IPS-NIHi7 (cell line): ENCODE measurements at regions not wholly inside any gene's neighbourhood (a gene's known extent, or its start where the extent isn't known, plus 50 kb on each side); places are given as distances from the start of the nearest gene placed in this dataset.

ENCODE experiments used
- DNase-seq: peaks from one replicate; pipeline ENCODE4 v3.0.0; 2012; ENCODE audit warnings: mixed read lengths; ENCODE audit errors: extremely low spot score

- DNase-seq = peak; percentile 60
These were observed 121.3 kb downstream of the RPS29 start for GRCh38 chr14:49464885-49465284.

GRCh38 chr14:49463146-49463545, 123.0 kb downstream of the RPS29 start:
- no peak for DNase-seq

DNA sequence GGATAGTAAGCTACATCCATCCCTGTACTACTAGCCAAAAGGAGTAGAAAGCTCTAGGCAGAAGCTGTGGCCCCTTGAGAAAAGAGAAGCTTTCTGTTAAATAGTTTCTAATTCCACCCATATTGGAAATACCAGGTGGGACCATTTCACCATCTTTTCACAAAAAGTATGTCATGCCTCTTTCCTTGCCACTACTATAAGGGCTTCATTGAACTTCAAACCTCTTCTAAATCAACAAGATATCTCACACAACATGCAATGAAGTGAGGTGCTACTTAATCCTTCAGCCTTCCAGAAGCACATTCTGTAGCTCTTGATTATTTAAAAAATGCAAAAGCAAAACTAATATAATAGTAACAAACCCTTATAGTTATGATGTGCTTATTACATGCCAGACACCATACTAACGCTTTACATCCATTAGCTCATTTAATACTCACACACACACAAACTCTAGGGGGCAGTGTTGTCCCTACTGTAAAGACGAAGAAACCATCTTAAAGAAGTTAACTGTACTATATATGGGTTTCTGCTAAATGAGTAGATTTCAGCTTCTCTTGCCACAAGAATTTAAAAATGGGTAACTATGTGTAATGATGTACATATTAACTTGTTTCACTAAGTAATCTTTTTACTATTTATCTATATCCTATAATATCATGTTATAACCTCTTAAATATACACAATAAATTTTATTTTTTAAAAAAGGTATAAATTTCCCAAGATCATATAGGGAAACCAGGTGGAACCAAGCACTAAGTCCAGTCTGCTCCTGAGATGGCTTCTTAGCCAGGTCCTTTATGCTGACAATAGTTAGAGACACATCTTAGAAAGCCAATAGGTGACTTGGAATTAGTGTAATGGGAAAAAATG, 124.4 kb downstream of the RPS29 start:
- DNase-seq = peak; percentile 29

- no peak for DNase-seq
These were observed 125.5 kb downstream of the RPS29 start for GRCh38 chr14:49460662-49461061.

DNA sequence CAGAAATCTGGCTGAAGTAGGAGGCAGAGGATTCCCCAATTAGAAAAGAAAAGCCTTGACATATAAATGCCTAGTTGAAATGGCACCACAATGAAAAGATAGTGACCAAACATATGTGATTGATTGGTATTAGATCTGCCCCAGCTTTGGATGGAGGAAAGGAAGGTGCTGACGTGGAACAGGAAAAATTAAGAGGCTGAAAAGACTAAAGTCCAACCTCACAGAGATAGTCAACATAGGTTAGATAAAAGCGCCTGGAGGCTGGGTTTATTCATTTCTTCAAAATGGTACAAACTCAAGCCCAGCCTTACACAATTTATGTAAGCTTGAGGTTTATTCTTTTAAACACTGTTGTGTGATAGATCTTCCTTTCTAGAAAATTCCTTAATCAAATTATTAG, 129.6 kb downstream of the RPS29 start:
- no peak for DNase-seq

DNA sequence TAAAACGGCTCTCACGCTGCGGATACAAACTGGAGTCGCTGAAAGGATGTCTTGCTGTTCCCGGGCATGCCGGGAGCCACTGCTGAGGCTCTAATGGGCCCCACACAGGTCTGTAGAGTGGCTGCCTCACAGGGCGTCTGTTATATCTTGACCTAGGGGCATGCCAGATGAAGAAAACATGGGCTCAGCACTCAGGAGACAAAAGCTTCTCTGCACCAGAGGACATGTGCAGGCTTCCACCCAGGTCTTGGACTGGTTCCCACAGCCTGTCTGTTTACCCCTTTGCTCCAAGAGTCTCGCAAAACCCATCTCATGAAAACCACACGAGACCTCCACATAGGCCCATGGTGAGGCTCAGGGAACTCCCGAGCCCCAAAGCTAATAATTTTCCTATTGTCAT, 134.2 kb downstream of the RPS29 start:
- DNase-seq = no peak

DNA sequence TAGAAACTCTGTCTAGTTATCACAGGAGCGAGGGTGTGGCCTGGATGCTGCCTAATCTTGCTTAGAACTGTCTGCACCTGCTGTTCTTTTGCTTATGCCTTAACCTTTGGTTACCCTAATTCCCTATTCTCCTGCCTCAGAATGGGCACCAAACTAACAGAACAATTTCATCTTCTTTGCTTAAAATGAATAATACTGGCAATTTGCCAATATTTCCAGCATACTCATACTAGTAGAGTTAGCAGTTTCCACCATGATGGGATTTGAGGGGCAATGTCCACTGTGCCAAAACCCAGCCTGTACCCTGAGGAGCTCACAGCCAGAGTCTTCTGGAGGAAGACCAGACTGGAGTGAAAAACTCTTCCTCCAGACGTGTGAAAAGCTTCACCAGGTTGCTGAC, 136.4 kb downstream of the RPS29 start:
- DNase-seq = no peak

GRCh38 chr14:49447540-49448107, 138.6 kb downstream of the RPS29 start:
- no peak for DNase-seq

DNA sequence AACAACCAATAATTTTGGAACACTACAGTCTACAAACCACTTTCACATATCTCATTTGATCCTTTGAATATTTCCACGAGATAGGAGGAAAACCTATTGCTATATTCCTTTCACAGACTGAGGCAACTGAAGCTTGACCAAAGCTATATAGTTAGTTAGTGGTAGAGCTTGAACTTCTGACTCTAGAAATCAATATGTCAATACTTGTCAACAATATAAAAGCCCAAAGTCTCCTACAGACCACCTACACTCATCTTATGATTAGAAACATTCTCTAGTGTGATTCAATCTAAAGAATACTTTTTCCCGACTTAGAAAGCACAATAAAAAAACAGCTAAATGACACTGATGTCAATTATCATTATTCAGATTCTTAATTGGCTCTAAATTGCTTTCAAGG, 139.4 kb downstream of the RPS29 start:
- DNase-seq = no peak

GRCh38 chr14:49438256-49438770, 147.9 kb downstream of the RPS29 start:
- no peak for DNase-seq

DNA sequence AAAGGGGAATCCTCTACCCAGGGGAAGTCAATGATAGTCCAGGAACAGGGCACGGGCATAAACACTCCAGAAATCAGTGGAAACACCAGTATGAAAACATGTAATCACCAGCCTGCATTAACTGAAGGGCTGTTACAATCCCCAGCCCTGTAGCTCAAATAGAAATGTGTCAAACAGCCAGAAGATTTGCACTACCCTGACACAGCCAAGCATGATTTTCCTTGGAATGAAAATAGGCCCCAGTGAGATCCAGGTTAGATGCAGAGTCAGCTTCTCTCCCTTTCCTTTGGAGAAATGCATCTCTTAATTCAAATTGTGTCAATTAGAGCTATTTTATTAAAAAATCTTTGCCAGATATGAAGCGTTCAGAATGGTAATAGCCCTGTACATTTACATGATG, 158.1 kb downstream of the RPS29 start:
- no peak for DNase-seq

- DNase-seq = no peak
These were observed 159.1 kb downstream of the RPS29 start for GRCh38 chr14:49427117-49427516.

- DNase-seq = no peak
These were observed 160.3 kb downstream of the RPS29 start for GRCh38 chr14:49425921-49426320.

DNA sequence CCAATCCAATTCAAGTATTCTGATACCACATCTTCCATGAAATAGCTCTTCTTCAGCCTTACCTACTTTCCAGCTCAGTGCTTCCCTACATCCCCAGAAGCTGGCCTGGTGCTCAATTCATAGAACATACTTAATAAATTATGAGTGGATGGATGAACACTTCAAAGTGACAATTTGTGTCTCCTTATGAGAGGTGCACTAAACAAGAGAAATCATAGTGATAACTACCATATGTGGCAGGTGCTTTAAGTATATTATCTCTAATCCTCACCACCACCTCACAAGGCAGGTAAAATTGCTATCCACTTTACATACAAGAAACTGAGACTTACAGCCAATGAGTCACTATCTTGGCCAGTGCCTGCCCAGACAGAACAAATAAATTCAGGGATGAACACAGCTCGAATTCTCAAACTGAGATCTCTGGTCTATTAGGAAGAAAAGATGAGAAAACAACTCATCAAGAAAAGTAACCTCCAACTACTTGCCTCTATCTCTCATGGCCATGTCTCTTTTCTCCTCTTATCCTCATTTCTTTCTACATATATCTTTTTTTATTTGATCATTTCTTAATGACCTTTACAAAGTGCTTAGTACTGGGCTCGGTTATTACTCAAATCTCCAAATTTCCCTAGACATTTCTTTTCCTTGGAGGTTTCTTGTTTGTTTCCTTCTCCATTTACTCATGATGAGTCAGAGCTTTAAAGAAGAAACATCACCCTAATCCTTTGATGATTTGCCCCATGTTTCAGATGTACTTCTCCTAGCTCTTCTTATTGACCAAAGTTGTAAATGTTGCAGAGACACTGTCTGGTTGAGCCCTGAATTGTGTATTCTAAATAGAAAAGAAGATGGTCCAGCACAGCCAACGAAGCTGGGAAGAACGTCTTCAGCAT, 161.5 kb downstream of the RPS29 start:
- DNase-seq = no peak

DNA sequence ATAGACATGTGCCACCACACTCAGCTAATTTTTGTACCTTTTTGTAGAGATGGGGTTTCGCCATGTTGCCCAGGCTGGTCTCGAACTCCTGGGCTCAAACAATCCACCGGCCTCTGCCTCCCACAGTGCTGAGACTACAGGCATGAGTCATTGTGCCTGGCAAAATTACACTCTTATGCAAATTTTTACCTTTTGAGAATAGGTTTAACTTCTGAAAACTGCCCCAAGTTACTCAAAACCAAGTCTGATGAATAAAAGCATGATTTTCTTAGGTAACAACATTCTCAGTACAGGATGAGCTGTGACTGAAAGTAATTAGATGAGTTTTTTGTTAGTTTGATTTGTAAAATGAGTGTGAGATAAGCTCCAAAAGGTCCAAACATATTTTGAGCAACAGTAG, 166.0 kb downstream of the RPS29 start:
- DNase-seq = no peak

DNA sequence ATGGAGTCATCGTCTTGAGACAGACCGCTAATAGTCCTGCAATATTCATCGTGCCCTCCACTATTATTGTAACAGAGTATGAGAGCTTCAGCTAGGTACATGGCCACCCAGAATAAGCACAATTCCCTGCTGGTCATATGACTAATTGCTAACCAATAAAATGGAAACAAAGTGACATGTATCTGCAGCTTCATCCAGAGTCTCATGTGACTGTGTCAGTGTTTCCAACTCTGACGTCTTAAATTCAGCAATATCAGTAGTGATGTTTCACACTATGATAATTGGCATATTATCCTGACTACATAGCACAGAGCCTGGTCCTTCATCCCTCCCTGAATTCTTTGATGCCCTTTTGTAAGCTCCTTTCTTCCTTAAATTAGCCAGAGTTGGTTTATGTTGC, 167.4 kb downstream of the RPS29 start:
- DNase-seq = no peak

DNA sequence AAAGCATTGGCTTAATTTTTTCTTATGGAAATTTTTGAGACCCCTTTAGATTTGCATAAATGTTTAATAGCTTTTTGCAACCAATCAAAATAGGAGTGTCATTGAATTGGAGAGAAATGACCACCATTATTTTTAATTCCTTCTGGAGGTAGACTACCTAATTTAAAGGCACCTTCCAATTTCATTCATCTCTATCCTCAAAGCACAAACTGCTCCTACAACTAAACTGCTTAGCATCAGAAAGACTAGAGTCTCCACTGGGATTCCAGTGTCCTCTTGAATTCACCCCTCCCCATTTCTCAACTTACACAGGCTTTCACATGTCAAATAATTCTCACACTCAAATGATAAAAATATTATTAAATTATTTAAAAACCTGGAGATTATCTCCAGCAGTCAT, 168.4 kb downstream of the RPS29 start:
- DNase-seq = no peak

GRCh38 chr14:49408187-49408933, 177.8 kb downstream of the RPS29 start:
- DNase-seq = no peak

GRCh38 chr14:49405291-49405690, 180.9 kb downstream of the RPS29 start:
- no peak for DNase-seq

DNA sequence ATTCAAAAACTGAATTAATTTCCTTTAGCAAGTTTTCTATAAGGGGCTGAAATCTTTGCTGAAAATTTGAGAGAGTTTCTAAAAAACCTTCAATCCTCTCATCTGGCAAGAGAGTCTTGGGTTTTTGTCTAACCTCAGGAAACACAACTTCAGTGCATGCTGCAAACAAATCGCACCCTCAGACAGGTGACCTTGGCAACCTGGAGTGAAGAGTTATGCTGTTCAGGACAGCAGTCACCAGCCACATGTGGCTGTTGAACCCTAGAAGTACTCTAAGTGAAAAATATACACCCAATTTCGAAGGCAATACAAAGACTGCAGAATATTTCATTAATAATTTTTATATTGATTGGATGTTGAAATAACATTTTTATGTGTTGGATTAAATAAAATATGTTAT, 184.8 kb downstream of the RPS29 start:
- no peak for DNase-seq

GRCh38 chr14:49396801-49397200, 189.4 kb downstream of the RPS29 start:
- no peak for DNase-seq

- no peak for DNase-seq
These were observed 204.4 kb downstream of the RPS29 start for GRCh38 chr14:49381778-49382177.
